ENCODE measurements at regions not wholly inside any gene's neighbourhood (a gene's known extent, or its start where the extent isn't known, plus 50 kb on each side); places are given as distances from the start of the nearest gene placed in this dataset.
"Not testable (repeated sequence)": the region's sequence is repeated elsewhere in the genome, so short reads cannot be mapped to it uniquely, and the experiment has no call there.

GRCh38 chr2:89234818-89235466 lies 543.5 kb downstream of the RPIA start:
- not testable (repeated sequence) for DNase-seq

GRCh38 chr2:89236832-89237450 lies 545.5 kb downstream of the RPIA start:
- DNase-seq, result not testable (repeated sequence)

- not testable (repeated sequence) for DNase-seq
Measured at GRCh38 chr2:89237783-89238182, 546.3 kb downstream of the RPIA start.

GRCh38 chr2:89243114-89243700 lies 551.7 kb downstream of the RPIA start:
- DNase-seq, result not testable (repeated sequence)

- not testable (repeated sequence) for DNase-seq
Measured at GRCh38 chr2:89244407-89244806, 552.9 kb downstream of the RPIA start.

- DNase-seq, result not testable (repeated sequence)
Measured at GRCh38 chr2:89245478-89245877, 554.0 kb downstream of the RPIA start.

- not testable (repeated sequence) for DNase-seq
Measured at GRCh38 chr2:89246027-89246426, 554.6 kb downstream of the RPIA start.

GRCh38 chr2:89246620-89247019 lies 555.1 kb downstream of the RPIA start:
- not testable (repeated sequence) for DNase-seq

- not testable (repeated sequence) for DNase-seq
Measured at GRCh38 chr2:89255013-89255412, 563.5 kb downstream of the RPIA start.

GRCh38 chr2:89273443-89273842 lies 582.0 kb downstream of the RPIA start:
- not testable (repeated sequence) for DNase-seq

GRCh38 chr2:89280536-89280935 lies 589.1 kb downstream of the RPIA start:
- DNase-seq, result not testable (repeated sequence)

GRCh38 chr2:89286448-89287080 lies 595.1 kb downstream of the RPIA start:
- DNase-seq, result not testable (repeated sequence)

GRCh38 chr2:89287084-89287483 lies 595.6 kb downstream of the RPIA start:
- DNase-seq, result not testable (repeated sequence)

GRCh38 chr2:89291717-89292298 lies 600.3 kb downstream of the RPIA start:
- DNase-seq, result not testable (repeated sequence)

- DNase-seq, result not testable (repeated sequence)
Measured at GRCh38 chr2:89293399-89293798, 601.9 kb downstream of the RPIA start.

- not testable (repeated sequence) for DNase-seq
Measured at GRCh38 chr2:89294335-89294734, 602.9 kb downstream of the RPIA start.

- DNase-seq, result not testable (repeated sequence)
Measured at GRCh38 chr2:89296820-89297398, 605.4 kb downstream of the RPIA start.

GRCh38 chr2:89299196-89299595 lies 607.7 kb downstream of the RPIA start:
- DNase-seq, result not testable (repeated sequence)

- not testable (repeated sequence) for DNase-seq
Measured at GRCh38 chr2:89305623-89306022, 614.1 kb downstream of the RPIA start.

- DNase-seq, result not testable (repeated sequence)
Measured at GRCh38 chr2:89306869-89307637, 615.6 kb downstream of the RPIA start.

GRCh38 chr2:89318990-89319389 lies 627.5 kb downstream of the RPIA start:
- not testable (repeated sequence) for DNase-seq

GRCh38 chr2:89325894-89326293 lies 634.4 kb downstream of the RPIA start:
- DNase-seq, result not testable (repeated sequence)

All from NCI-H345 (cell line).